Heart left ventricle (tissue), 16 donors: ENCODE measurements at regions not wholly inside any gene's neighbourhood (a gene's known extent, or its start where the extent isn't known, plus 50 kb on each side); places are given as distances from the start of the nearest gene placed in this dataset.
A peak's percentile ranks its signal among the peaks of the same experiment; 100 is the strongest.

Experiments used
- ATAC-seq, 4 donors: fragments of 200-7000 bp; cut with Tn5 transposase; one replicate each; pipeline ENCODE4 v1.9.1; 2020 to 2022; ENCODE audit warnings: moderate library complexity in 4 of 4, mild to moderate bottlenecking in 3 of 4, moderate number of reproducible peaks in 1 of 4
- DNase-seq, 5 donors: peaks; one replicate each; pipeline ENCODE4 v3.0.0-alpha.2; 2020
- H3K27ac ChIP-seq, 12 donors: fragments of 200-600 bp; sonication (generic) in 4 of 12; one replicate each; pipeline versions ENCODE4 v1.5.0 to v1.8.0; 2016 to 2022; ENCODE audit warnings: mild to moderate bottlenecking in 2 of 12
- H3K27me3 ChIP-seq, 9 donors: fragments of 200-600 bp; sonication (generic) in 2 of 9; one replicate each; pipeline versions ENCODE4 v1.5.1 to v1.8.0; 2016 to 2022; ENCODE audit warnings: mild to moderate bottlenecking in 3 of 9
- H3K36me3 ChIP-seq, 9 donors: fragments of 200-600 bp; sonication (generic) in 2 of 9; one replicate each; pipeline versions ENCODE4 v1.5.0 to v1.8.0; 2018 to 2022; ENCODE audit warnings: mild to moderate bottlenecking in 2 of 9
- H3K4me1 ChIP-seq, 12 donors: fragments of 200-600 bp; sonication (generic) in 4 of 12; one replicate each; pipeline versions ENCODE4 v1.5.0 to v1.8.0; 2016 to 2022; ENCODE audit warnings: mild to moderate bottlenecking in 3 of 12
- H3K4me3 ChIP-seq, 12 donors: fragments of 200-600 bp; sonication (generic) in 4 of 12; one replicate each; pipeline versions ENCODE4 v1.5.0 to v1.8.0; 2017 to 2022; ENCODE audit warnings: mild to moderate bottlenecking in 9 of 12, moderate library complexity in 4 of 12
- H3K9me3 ChIP-seq, 12 donors: fragments of 200-600 bp; sonication (generic) in 4 of 12; one replicate each; pipeline versions ENCODE4 v1.5.0 to v1.8.0; 2016 to 2022; ENCODE audit warnings: mild to moderate bottlenecking in 1 of 12
- CTCF ChIP-seq, 12 donors: fragments of 200-600 bp; sonication (generic) in 4 of 12; IDR thresholded peaks; one replicate each; pipeline versions ENCODE4 v1.5.0 to v1.8.0; 2018 to 2022; ENCODE audit warnings: antibody characterized with exemption in 12 of 12, mild to moderate bottlenecking in 5 of 12
- POLR2A ChIP-seq, 2 donors: fragments of 450-650 bp; IDR thresholded peaks; one replicate each; pipeline ENCODE4 v1.6.1; 2017; ENCODE audit warnings: antibody characterized with exemption in 2 of 2, mild to moderate bottlenecking in 2 of 2, moderate library complexity in 2 of 2
- WGBS, 4 donors: extraction: QIAGEN DNeasy Blood & Tissue Kit in 2 of 4; methylation state at CpG; one replicate each; pipeline versions ENCODE4 v1.1.5 to v1.1.7; 2013 to 2018; 5-methylcytosine and 5-hydroxymethylcytosine counted together
- intact Hi-C, 10 donors: fragments of 100-400 bp; cut with DNase I; formaldehyde crosslinking; loops; one replicate each; pipeline versions ENCODE4 v1.11.1 to v1.14.2; 2022
- donor health status: ischemic (EF 13 %, LVEDD 7.1; RV severe dilation, severe dysfunction).
- donor health status: healthy with polysubstance abuse.
- donor health status: DM: no; HTN: yes; CAD: no.
- donor health status: DM: no; HTN: no; CAD: no.
- donor health status: ischemic (EF 25% LVEDD 6.9; RV normal size, moderate dysfunction).
- donor health status: ischemic (EF 25% LVEDD 5.7; RV mildly dilated, moderate dysfunction).
- donor health status: healthy.
- donor health status: DM: yes; HTN: yes; CAD: no.
- donor health status: ischemic (EF 35%, LVEDD 5.7; RV mildly dilated, moderate dysfunction).
- donor health status: nonischemic (EF 11% LVEDD 7.7; RV severe dilation, severe dysfunction).
- donor health status: DM: yes; HTN: yes; CAD: no.
- donor health status: PGD.
- donor health status: ischemic (EF 29% LVEDD 5.4; RV normal size, mild dysfunction).
- donor health status: nonischemic (EF 23%, LVEDD 6.1; RV moderate dilation, normal function).

DNA sequence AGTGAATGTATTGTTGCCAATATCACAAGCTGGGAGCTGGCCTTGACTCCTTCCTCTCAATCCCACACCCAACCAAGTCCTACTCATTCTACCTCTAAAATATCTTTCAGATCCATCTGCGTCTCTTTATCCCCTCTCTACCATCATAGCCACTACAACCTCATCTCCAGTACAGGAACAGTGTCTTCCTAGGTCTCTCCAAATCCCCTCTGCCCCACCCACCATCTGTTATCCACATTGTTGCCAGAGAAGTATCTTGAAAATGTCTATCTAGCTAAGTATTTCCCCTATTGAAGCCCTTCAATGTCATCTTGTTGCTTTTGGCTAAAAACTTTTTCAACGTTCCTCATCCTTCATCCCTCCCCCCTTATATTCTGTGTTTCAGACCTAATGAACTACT lies 244.7 kb downstream of the C12orf75 start:
- Histone ChIP-seq H3K27ac (no peak overlapping the region), H3K27me3 (no peaks in the 10 kb centered on the region), H3K4me3 (no peak overlapping the region), H3K36me3 (no peaks in the 10 kb centered on the region), H3K4me1 (peaks cover 0 to 9% (median 0%) of the 10 kb centered on the region in 12 donors), H3K9me3 (no peaks in the 10 kb centered on the region)
- TF ChIP-seq CTCF (IDR thresholded peaks at IDR 0.05): no peak
- TF ChIP-seq POLR2A (IDR thresholded peaks at IDR 0.05): no peak
- 71 to 78% (median 73%) methylated on average over 2 of the region's 2 CpGs for WGBS, 4 donors
- ATAC-seq (no peak), DNase-seq (no peak)
- intact Hi-C loops: no loop called here

DNA sequence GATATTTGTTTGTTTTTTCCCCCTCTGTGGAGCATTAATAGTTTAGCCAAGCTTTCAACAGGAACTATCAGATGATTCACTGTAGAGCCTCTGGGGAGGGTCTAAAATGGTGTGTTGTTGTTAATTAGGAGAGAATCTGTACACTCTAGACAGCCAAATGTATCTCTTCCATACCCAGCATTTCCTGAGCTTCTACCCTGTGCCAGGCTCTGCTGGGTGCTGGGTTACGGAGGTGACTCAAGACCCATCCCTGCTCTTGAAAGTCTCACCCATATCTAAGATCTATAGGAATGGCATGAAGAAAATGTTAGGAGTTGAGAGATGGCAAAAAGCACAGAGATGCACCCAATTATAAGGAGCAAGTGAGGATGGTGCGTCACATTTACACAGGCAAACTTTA lies 245.8 kb downstream of the C12orf75 start:
- no peaks in the 10 kb centered on the region for H3K36me3 ChIP-seq
- no peak for ATAC-seq
- H3K9me3 ChIP-seq: no peaks in the 10 kb centered on the region
- DNase-seq: no peak
- H3K27me3 ChIP-seq: no peaks in the 10 kb centered on the region
- no peak overlapping the region for H3K27ac ChIP-seq
- intact Hi-C loops: no loop called here
- H3K4me3 ChIP-seq: no peak overlapping the region
- H3K4me1 ChIP-seq: peaks cover 0 to 9% (median 0%) of the 10 kb centered on the region in 12 donors
- TF ChIP-seq POLR2A (IDR thresholded peaks at IDR 0.05): no peak
- TF ChIP-seq CTCF (IDR thresholded peaks at IDR 0.05): no peak
- 94 to 100% (median 98%) methylated on average over 2 of the region's 2 CpGs for WGBS, 4 donors

- intact Hi-C loops: loop anchor here in 1 of 10 donors (10.0 kb wide), 1 partner anchor 156 kb away; no protein-coding TSS in a partner anchor
- 52 to 60% (median 59%) methylated on average over 5 of the region's 5 CpGs for WGBS, 4 donors
- Histone ChIP-seq H3K36me3 (no peaks in the 10 kb centered on the region), H3K4me3 (no peak overlapping the region), H3K27me3 (no peaks in the 10 kb centered on the region), H3K27ac (peak overlapping the region in 1 of 12 donors; percentile 16), H3K4me1 (peaks cover 0 to 10% (median 0%) of the 10 kb centered on the region in 12 donors), H3K9me3 (no peaks in the 10 kb centered on the region)
- ATAC-seq (peak in 3 of 4 donors; percentile 43 to 51 (median 50)), DNase-seq (no peak)
- TF ChIP-seq CTCF (IDR thresholded peaks at IDR 0.05) (no peak), POLR2A (IDR thresholded peaks at IDR 0.05) (no peak)
Measured at GRCh38 chr12:105580821-105581352, 250.4 kb downstream of the C12orf75 start.

DNA sequence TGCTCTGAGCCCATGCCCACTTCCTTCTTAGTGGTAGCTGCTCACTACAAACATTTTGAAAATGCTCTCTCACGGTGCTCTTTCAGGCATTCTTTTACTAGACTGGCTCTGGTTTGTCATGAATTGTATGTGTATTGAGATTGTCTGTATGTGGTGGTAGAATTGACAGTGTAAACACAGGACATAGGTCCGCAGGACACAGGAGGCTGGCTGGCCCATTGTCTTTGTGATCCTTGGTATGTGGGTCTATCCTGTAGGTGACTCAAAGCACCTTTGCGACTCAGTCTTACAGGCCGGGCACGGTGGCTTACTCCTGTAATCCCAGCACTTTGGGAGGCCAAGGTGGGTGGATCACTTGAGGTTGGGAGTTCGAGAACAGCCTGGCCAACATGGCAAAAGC lies 250.9 kb downstream of the C12orf75 start:
- no peak for DNase-seq
- TF ChIP-seq CTCF (IDR thresholded peaks at IDR 0.05): no peak
- TF ChIP-seq POLR2A (IDR thresholded peaks at IDR 0.05): no peak
- intact Hi-C loops: loop anchor here in 1 of 10 donors (10.0 kb wide), 1 partner anchor 157 kb away; no protein-coding TSS in a partner anchor

More for the DNA sequence above, 250.9 kb downstream of the C12orf75 start:
- H3K9me3 ChIP-seq: no peaks in the 10 kb centered on the region
- no peaks in the 10 kb centered on the region for H3K36me3 ChIP-seq
- no peak for ATAC-seq
- peaks cover 0 to 11% (median 0%) of the 10 kb centered on the region in 12 donors for H3K4me1 ChIP-seq
- H3K27ac ChIP-seq: peak overlapping the region in 1 of 12 donors; percentile 16
- 88 to 93% (median 90%) methylated on average over 6 of the region's 6 CpGs for WGBS, 4 donors
- H3K4me3 ChIP-seq: no peak overlapping the region
- no peaks in the 10 kb centered on the region for H3K27me3 ChIP-seq
